ENCODE measurements at regions not wholly inside any gene's neighbourhood (a gene's known extent, or its start where the extent isn't known, plus 50 kb on each side); places are given as distances from the start of the nearest gene placed in this dataset.

DNA sequence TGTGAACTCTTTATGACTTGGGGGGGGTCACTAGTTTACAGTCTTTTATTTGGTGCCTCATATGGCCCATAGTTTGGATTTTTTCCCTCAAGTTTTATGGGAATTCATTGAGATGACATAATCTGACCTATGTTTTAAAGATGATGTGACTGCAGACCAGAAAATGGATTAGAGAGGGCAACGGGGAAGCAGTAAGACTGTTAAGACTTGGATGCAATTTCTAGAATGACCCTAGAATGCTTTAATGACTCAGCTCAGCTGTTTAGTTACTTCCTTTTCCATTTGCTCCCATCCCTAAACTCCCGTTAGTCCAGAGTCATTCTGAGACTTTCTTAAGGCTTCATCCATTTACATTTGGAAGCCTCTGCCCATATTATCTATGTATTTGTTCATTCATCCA, 59.9 kb upstream of the PDGFRA start:
- TF ChIP-seq CTCF (IDR thresholded peaks at IDR 0.05) (no peak), EZH2 (IDR thresholded peaks at IDR 0.05) (no peak)

Data from neural progenitor cell (in vitro differentiated cells).